Pancreas (tissue), 10 donors: ENCODE measurements at regions not wholly inside any gene's neighbourhood (a gene's known extent, or its start where the extent isn't known, plus 50 kb on each side); places are given as distances from the start of the nearest gene placed in this dataset.

ENCODE experiments used
- ATAC-seq, 4 donors: fragments of 200-7000 bp; cut with Tn5 transposase; one replicate each; pipeline versions ENCODE4 v1.8.0 to v1.9.1; 2020; ENCODE audit warnings: mild to moderate bottlenecking in 4 of 4, moderate library complexity in 4 of 4
- DNase-seq, 6 donors: peaks; one replicate each; pipeline ENCODE4 v3.0.0-alpha.2; 2020
- FAIRE-seq: peaks from 2 replicates; lab custom pipeline; 2012; peaks lifted over from hg19 to GRCh38; lab: Jason Lieb, UNC
- H3K27ac ChIP-seq, 4 donors: fragments of 200-600 bp; sonication (generic); 1 replicate in 3 of 4; 2 replicates in 1 of 4; pipeline versions ENCODE4 v1.5.0 to v1.8.0; 2020
- H3K27me3 ChIP-seq, 4 donors: fragments of 200-600 bp; one replicate each; pipeline ENCODE4 v1.8.0; 2021
- H3K36me3 ChIP-seq, 3 donors: fragments of 200-600 bp; sonication (generic) in 1 of 3; one replicate each; pipeline versions ENCODE4 v1.5.0 to v1.8.0; 2020 to 2021
- H3K4me1 ChIP-seq, 3 donors: fragments of 200-600 bp; one replicate each; pipeline ENCODE4 v1.8.0; 2021
- H3K4me3 ChIP-seq, 4 donors: fragments of 200-600 bp; sonication (generic) in 2 of 4; one replicate each; pipeline versions ENCODE4 v1.5.0 to v1.8.0; 2020 to 2021
- H3K9me3 ChIP-seq, 4 donors: fragments of 200-600 bp; one replicate each; pipeline ENCODE4 v1.8.0; 2021
- CTCF ChIP-seq, 4 donors: fragments of 200-600 bp; sonication (generic) in 3 of 4; IDR thresholded peaks; one replicate each; pipeline versions ENCODE4 v1.5.0 to v1.8.0; 2021; ENCODE audit warnings: antibody characterized with exemption in 4 of 4
- WGBS, 2 donors: extraction: QIAGEN DNeasy Blood & Tissue Kit; methylation state at CpG; one replicate each; pipeline ENCODE4 v1.1.7; 2013; 5-methylcytosine and 5-hydroxymethylcytosine counted together
- intact Hi-C, 3 donors: fragments of 100-400 bp; cut with DNase I; formaldehyde crosslinking; loops; one replicate each; pipeline versions ENCODE4 v1.11.1 to v1.14.2; 2022
- donor health status: healthy with polysubstance abuse.
- donor health status: DM: no; HTN: no; CAD: no; lungs with moderate emphysema.
- donor health status: DM: no; HTN: no; CAD: no.
- donor health status: control.
- donor health status: control.
- donor health status: Bipolar disorder and iron deficiency.
- donor health status: DM: yes; HTN: yes; CAD: no.
- donor health status: DM: no; HTN: no; CAD: no.
- donor health status: DM: no; HTN: no; CAD: no.
- donor health status: DM: yes; HTN: yes; CAD: no.

- no peak for TF ChIP-seq CTCF (IDR thresholded peaks at IDR 0.05)
- intact Hi-C loops = no loop called here
- H3K36me3 ChIP-seq = no peaks in the 10 kb centered on the region
- DNase-seq (no peak), ATAC-seq (no peak), FAIRE-seq (no peak)
- H3K4me1 ChIP-seq = no peaks in the 10 kb centered on the region
- H3K27ac ChIP-seq = no peak overlapping the region
- 74 to 77% methylated on average over 4 of the region's 4 CpGs for WGBS, 2 donors
- no peak overlapping the region for H3K4me3 ChIP-seq
- H3K9me3 ChIP-seq = no peaks in the 10 kb centered on the region
- no peaks in the 10 kb centered on the region for H3K27me3 ChIP-seq
Measured at GRCh38 chr14:53409969-53410368, 256.8 kb upstream of the DDHD1 start.

GRCh38 chr14:53409289-53409688 lies 256.2 kb upstream of the DDHD1 start:
- Histone ChIP-seq H3K36me3 (no peaks in the 10 kb centered on the region), H3K9me3 (no peaks in the 10 kb centered on the region), H3K27me3 (no peaks in the 10 kb centered on the region), H3K4me3 (no peak overlapping the region), H3K4me1 (no peaks in the 10 kb centered on the region), H3K27ac (no peak overlapping the region)
- intact Hi-C loops = no loop called here
- no peak for DNase-seq
- no peak for ATAC-seq
- TF ChIP-seq CTCF (IDR thresholded peaks at IDR 0.05) = no peak
- WGBS, 2 donors = 74 to 80% methylated on average over 2 of the region's 2 CpGs
- FAIRE-seq = no peak

- DNase-seq = no peak
- TF ChIP-seq CTCF (IDR thresholded peaks at IDR 0.05) = no peak
- H3K4me1 ChIP-seq = no peaks in the 10 kb centered on the region
- no peak overlapping the region for H3K27ac ChIP-seq
- no peaks in the 10 kb centered on the region for H3K27me3 ChIP-seq
- no peaks in the 10 kb centered on the region for H3K9me3 ChIP-seq
- intact Hi-C loops = no loop called here
- no peak for ATAC-seq
- FAIRE-seq = no peak
- H3K36me3 ChIP-seq = no peaks in the 10 kb centered on the region
- no peak overlapping the region for H3K4me3 ChIP-seq
- WGBS, 2 donors = 81 to 84% methylated on average over 2 of the region's 2 CpGs
Measured at GRCh38 chr14:53408175-53408879, 255.2 kb upstream of the DDHD1 start.

GRCh38 chr14:53406519-53406918 lies 253.4 kb upstream of the DDHD1 start:
- FAIRE-seq = no peak
- no peak for TF ChIP-seq CTCF (IDR thresholded peaks at IDR 0.05)
- no peak for ATAC-seq
- H3K4me3 ChIP-seq = no peak overlapping the region
- no peaks in the 10 kb centered on the region for H3K4me1 ChIP-seq
- 70 to 100% methylated on average over 1 of the region's 1 CpG for WGBS, 2 donors
- H3K27me3 ChIP-seq = no peaks in the 10 kb centered on the region
- intact Hi-C loops = no loop called here
- no peaks in the 10 kb centered on the region for H3K9me3 ChIP-seq
- no peak for DNase-seq
- H3K36me3 ChIP-seq = no peaks in the 10 kb centered on the region
- H3K27ac ChIP-seq = no peak overlapping the region

GRCh38 chr14:53401646-53402045 lies 248.5 kb upstream of the DDHD1 start:
- no peaks in the 10 kb centered on the region for H3K9me3 ChIP-seq
- H3K4me1 ChIP-seq = no peaks in the 10 kb centered on the region
- H3K27me3 ChIP-seq = no peaks in the 10 kb centered on the region
- no peak for ATAC-seq
- no peak for TF ChIP-seq CTCF (IDR thresholded peaks at IDR 0.05)
- intact Hi-C loops = no loop called here
- no peak overlapping the region for H3K27ac ChIP-seq
- no peaks in the 10 kb centered on the region for H3K36me3 ChIP-seq
- FAIRE-seq = no peak
- WGBS, 2 donors = 77 to 80% methylated on average over 3 of the region's 3 CpGs
- H3K4me3 ChIP-seq = no peak overlapping the region
- DNase-seq = no peak
